ENCODE measurements at regions not wholly inside any gene's neighbourhood (a gene's known extent, or its start where the extent isn't known, plus 50 kb on each side); places are given as distances from the start of the nearest gene placed in this dataset.

- TF ChIP-seq CTCF (conservative IDR thresholded peaks at IDR 0.05; ENCODE audit: low read length): no peak
- DNase-seq (ENCODE audit: low read depth): no peak
- no peak overlapping the region for H3K4me3 ChIP-seq (ENCODE audit: low read length)
Observed at GRCh38 chr12:3432176-3432742, 58.7 kb upstream of the PRMT8 start.

GRCh38 chr12:3432868-3433267 lies 58.1 kb upstream of the PRMT8 start:
- TF ChIP-seq CTCF (conservative IDR thresholded peaks at IDR 0.05; ENCODE audit: low read length): no peak
- H3K4me3 ChIP-seq (ENCODE audit: low read length): no peak overlapping the region
- DNase-seq (ENCODE audit: low read depth): no peak

GRCh38 chr12:3436461-3437065 lies 54.4 kb upstream of the PRMT8 start:
- TF ChIP-seq CTCF (conservative IDR thresholded peaks at IDR 0.05; ENCODE audit: low read length): no peak
- no peak overlapping the region for H3K4me3 ChIP-seq (ENCODE audit: low read length)
- DNase-seq (ENCODE audit: low read depth): no peak

GRCh38 chr12:3437986-3438385 lies 53.0 kb upstream of the PRMT8 start:
- H3K4me3 ChIP-seq (ENCODE audit: low read length): no peak overlapping the region
- DNase-seq (ENCODE audit: low read depth): no peak
- TF ChIP-seq CTCF (conservative IDR thresholded peaks at IDR 0.05; ENCODE audit: low read length): no peak

GRCh38 chr12:3438401-3438800 lies 52.6 kb upstream of the PRMT8 start:
- no peak overlapping the region for H3K4me3 ChIP-seq (ENCODE audit: low read length)
- DNase-seq (ENCODE audit: low read depth): no peak
- no peak for TF ChIP-seq CTCF (conservative IDR thresholded peaks at IDR 0.05; ENCODE audit: low read length)

Data from AG10803 (cell line).